ENCODE measurements at regions not wholly inside any gene's neighbourhood (a gene's known extent, or its start where the extent isn't known, plus 50 kb on each side); places are given as distances from the start of the nearest gene placed in this dataset.

DNA sequence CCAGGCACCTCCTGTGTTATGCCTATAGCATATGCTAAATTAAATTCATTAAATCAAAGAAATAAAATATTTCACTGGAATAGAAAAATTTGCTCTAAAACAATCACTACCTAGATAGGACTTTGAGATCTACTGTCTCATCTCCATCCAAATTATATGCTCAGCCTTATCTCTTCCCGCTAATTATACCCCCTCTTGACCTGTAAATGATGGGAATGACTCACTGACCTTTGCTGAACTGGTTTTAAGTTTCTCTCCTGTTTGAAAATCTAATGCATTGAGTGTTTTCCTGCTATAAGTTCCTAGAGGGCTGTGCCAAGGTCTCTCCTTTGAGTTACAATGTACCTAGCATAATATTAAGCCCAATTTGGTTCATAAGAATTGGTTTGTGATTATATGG lies 110.1 kb downstream of the BMP2 start:
- TF ChIP-seq, protein P1, sequence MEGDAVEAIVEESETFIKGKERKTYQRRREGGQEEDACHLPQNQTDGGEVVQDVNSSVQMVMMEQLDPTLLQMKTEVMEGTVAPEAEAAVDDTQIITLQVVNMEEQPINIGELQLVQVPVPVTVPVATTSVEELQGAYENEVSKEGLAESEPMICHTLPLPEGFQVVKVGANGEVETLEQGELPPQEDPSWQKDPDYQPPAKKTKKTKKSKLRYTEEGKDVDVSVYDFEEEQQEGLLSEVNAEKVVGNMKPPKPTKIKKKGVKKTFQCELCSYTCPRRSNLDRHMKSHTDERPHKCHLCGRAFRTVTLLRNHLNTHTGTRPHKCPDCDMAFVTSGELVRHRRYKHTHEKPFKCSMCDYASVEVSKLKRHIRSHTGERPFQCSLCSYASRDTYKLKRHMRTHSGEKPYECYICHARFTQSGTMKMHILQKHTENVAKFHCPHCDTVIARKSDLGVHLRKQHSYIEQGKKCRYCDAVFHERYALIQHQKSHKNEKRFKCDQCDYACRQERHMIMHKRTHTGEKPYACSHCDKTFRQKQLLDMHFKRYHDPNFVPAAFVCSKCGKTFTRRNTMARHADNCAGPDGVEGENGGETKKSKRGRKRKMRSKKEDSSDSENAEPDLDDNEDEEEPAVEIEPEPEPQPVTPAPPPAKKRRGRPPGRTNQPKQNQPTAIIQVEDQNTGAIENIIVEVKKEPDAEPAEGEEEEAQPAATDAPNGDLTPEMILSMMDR (conservative IDR thresholded peaks at IDR 0.05; ENCODE audit: low read depth, low read length): no peak
- no peak for TF ChIP-seq POLR2A (IDR thresholded peaks at IDR 0.05; ENCODE audit: low read depth, low read length)
- no peak for TF ChIP-seq SMC3 (IDR thresholded peaks at IDR 0.05; ENCODE audit: low read depth, low read length)
- TF ChIP-seq, protein P2, sequence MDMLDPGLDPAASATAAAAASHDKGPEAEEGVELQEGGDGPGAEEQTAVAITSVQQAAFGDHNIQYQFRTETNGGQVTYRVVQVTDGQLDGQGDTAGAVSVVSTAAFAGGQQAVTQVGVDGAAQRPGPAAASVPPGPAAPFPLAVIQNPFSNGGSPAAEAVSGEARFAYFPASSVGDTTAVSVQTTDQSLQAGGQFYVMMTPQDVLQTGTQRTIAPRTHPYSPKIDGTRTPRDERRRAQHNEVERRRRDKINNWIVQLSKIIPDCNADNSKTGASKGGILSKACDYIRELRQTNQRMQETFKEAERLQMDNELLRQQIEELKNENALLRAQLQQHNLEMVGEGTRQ (IDR thresholded peaks at IDR 0.05; ENCODE audit: low read depth, low read length): no peak
- no peak for TF ChIP-seq MAFK (IDR thresholded peaks at IDR 0.05; ENCODE audit: low read depth, low read length)
- no peak for TF ChIP-seq MXI1 (IDR thresholded peaks at IDR 0.05; ENCODE audit: borderline replicate concordance, low read depth, low read length)
- TF ChIP-seq RFX5 (IDR thresholded peaks at IDR 0.05; ENCODE audit: low read depth, low read length): no peak
- TF ChIP-seq RCOR1 (IDR thresholded peaks at IDR 0.05; ENCODE audit: insufficient replicate concordance, low read length): no peak
- no peak for TF ChIP-seq RAD21 (IDR thresholded peaks at IDR 0.05; ENCODE audit: low read length)
- TF ChIP-seq BHLHE40 (IDR thresholded peaks at IDR 0.05; ENCODE audit: low read depth, low read length): no peak
- TF ChIP-seq, protein P3, sequence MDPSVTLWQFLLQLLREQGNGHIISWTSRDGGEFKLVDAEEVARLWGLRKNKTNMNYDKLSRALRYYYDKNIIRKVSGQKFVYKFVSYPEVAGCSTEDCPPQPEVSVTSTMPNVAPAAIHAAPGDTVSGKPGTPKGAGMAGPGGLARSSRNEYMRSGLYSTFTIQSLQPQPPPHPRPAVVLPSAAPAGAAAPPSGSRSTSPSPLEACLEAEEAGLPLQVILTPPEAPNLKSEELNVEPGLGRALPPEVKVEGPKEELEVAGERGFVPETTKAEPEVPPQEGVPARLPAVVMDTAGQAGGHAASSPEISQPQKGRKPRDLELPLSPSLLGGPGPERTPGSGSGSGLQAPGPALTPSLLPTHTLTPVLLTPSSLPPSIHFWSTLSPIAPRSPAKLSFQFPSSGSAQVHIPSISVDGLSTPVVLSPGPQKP (IDR thresholded peaks at IDR 0.05; ENCODE audit: borderline replicate concordance, low read depth, low read length): no peak
- TF ChIP-seq CEBPB (IDR thresholded peaks at IDR 0.05; ENCODE audit: low read depth, low read length): no peak
- no peak for TF ChIP-seq FOS (IDR thresholded peaks at IDR 0.05; ENCODE audit: low read depth, low read length)
